NCI-H1694 (cell line): ENCODE measurements at regions not wholly inside any gene's neighbourhood (a gene's known extent, or its start where the extent isn't known, plus 50 kb on each side); places are given as distances from the start of the nearest gene placed in this dataset.

ENCODE experiments used
- DNase-seq: peaks from one replicate; lab custom pipeline; 2025; lab: John Stamatoyannopoulos, UW

- no peak for DNase-seq
Measured at GRCh38 chr16:5377280-5377898, 279.8 kb upstream of the EEF2KMT start.

DNA sequence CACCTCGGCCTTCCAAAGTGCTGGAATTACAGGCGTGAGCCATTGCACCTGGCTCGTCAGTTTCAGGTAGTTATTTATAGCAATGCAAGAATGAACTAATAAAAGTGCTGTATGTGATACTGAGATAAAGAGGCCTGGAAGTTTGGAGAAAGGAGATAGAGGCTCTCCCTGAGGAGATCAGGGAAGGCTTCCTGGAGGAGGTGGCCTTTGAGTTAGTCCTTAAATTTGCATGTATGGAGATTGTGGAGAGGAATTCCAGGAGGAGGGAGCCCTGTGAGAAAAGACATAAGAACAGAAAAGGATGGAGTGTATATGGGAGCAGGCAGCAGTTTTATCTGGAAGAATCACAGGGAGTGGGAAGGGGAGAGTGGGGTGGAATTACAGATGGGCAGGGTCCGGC, 276.6 kb upstream of the EEF2KMT start:
- no peak for DNase-seq

GRCh38 chr16:5367951-5368350, 270.4 kb upstream of the EEF2KMT start:
- no peak for DNase-seq

DNA sequence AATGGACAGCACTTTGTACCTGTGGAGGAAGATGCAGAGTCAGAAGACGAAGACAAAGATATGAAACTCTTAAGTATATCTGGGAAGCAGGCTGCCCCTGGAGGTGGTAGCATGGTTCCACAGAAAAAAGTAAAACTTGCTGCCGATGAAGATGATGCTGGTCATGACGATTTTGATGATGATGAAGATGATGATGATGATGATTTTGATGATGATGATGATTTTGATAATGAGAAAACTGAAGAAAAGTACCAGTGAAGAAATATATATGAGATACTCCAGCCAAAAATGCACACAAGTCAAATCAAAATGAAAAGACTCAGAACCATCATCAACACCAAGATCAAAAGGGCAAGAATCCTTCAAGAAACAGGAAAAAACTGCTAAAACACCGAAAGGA, 268.5 kb upstream of the EEF2KMT start:
- no peak for DNase-seq

- no peak for DNase-seq
Measured at GRCh38 chr16:5364186-5364585, 266.6 kb upstream of the EEF2KMT start.

GRCh38 chr16:5361322-5361721, 263.7 kb upstream of the EEF2KMT start:
- DNase-seq: no peak

GRCh38 chr16:5354645-5355044, 257.1 kb upstream of the EEF2KMT start:
- DNase-seq: no peak

GRCh38 chr16:5349670-5350517, 252.3 kb upstream of the EEF2KMT start:
- DNase-seq: no peak

- no peak for DNase-seq
Measured at GRCh38 chr16:5349101-5349500, 251.5 kb upstream of the EEF2KMT start.

DNA sequence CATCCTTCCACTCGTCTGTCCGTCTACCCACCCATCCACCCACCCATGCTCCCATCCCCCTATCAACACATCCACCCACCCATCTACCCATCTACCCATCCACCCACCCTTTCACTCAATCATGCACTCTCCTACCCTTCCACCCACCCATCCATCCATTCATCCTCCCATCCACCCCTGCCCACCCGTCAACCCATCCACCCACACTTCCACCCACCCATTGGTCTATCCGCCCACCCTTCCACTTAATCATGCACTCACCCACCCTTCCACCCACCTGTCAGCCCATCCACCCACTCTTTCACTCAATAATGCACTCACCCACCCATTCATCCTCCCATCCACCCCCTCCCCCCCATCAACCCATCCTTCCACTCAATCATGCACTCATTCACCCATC, 250.0 kb upstream of the EEF2KMT start:
- DNase-seq: no peak

DNA sequence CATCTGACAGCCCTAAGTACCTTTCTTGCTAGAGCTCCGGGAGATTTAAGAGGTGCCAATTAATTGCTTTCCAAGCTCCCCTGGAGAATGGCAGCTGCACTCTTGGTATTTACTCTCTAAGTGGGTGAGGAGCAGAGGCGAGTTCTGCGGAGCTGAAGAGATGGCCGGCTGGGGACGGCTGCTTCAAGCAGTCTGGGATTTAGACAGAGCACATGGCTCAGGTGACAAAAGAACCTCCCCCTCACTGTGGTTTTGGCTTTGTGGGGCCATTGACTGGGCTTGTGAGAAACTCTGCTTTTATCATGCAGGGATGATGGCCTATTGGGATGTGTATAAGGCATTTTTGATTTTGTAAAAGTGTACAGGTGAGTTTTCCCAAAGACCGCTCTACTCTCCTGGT, 239.3 kb upstream of the EEF2KMT start:
- DNase-seq: no peak

DNA sequence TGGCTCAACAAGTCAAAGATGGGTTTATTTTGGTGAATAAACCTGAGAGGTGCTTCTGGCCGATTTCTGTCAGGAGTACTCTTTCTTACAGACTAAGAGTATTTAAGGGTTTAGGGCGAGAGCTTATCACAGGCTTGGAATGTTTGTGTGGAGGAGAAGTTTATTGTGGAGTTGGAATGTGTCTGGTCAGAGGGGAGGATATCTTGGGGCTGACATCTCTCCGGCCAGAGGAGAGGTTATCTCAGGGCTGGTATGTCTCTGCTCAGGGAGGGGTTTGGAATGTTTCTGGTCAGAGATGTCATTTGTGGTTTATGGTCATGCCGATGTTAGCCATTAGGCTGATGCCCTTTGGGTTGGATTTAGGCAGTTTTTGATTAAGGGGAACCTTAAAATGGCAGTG, 236.4 kb upstream of the EEF2KMT start:
- no peak for DNase-seq

DNA sequence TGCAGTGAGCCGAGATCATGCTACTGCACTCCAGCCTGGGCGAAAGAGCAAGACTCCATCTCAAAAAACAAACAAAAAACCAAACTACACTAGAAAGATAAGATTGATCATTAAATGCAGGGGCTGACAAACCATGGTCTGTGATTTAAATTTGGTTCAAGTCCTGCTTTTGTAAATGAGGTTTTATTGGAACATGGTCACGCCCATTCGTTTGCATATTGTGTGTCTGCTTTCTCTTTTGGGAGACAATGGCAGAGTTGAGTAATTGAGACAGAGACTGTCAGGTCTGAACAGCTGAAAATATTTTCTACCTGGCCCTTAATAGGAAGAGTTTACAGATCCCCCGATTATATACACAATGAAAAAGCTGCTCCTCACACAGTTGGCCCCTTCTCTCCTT, 235.5 kb upstream of the EEF2KMT start:
- no peak for DNase-seq

GRCh38 chr16:5330058-5330457, 232.5 kb upstream of the EEF2KMT start:
- DNase-seq: no peak

- DNase-seq: no peak
Measured at GRCh38 chr16:5328546-5328945, 231.0 kb upstream of the EEF2KMT start.

GRCh38 chr16:5326395-5326794, 228.8 kb upstream of the EEF2KMT start:
- no peak for DNase-seq

- no peak for DNase-seq
Measured at GRCh38 chr16:5325932-5326331, 228.3 kb upstream of the EEF2KMT start.

DNA sequence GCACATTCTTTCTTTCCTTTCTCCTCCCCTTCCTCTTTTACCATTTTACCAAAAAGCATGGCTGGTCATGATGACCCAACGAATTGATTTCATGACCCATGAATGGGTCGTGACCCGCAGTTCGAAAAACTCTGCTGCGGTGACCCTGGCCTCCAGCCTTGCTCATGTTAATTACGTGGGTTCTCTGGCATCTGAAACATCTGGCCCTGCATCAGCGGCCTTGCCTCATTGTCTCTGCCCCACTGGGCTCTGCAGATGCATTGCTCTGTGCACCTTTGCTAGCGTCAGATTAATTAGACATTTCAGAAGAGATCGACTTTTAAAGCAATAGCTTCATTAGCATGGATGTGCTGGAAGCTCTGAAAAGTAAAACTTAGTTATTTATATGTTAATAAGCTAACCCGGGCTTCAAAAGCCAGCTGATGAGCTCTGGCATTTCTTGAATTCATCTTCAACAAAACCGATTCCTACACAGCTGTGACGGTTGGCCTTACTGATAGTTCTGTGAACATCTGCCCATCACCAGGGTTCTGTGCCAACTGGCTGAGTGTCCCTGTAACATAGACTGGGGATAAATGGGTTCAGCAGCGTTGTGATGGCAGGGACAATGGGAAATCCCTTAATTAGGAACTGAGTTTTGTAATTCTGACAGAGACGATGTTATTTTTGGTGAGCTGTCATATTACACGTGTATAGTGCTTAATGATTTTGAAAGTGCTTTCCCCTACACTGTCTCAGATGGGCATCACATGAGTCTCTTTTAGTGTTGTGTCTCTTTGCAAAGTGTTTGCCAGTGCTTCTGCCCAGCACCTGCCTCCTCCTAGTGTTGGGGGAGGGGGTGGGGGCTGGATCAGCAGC, 225.9 kb upstream of the EEF2KMT start:
- no peak for DNase-seq

DNA sequence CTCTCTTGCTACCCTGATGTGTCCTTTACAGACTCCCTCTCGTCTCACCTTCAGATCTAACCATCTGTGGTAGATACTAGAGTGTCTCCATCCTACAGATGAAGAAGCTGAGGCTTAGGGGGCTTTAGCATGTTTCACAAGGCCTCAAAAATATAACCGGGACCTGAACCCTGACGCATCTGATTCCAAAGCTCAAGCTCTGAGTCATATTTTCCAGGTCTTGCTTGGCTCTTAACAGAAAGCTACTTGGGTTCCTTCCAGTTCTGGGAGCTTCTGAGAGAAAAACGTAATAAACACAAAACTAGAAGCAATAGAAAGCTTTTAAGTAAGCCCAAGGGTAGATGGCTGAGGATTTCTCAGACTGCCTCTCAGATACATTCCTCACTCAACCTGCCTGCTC, 224.3 kb upstream of the EEF2KMT start:
- DNase-seq: no peak

- no peak for DNase-seq
Measured at GRCh38 chr16:5319799-5320198, 222.2 kb upstream of the EEF2KMT start.

- DNase-seq: no peak
Measured at GRCh38 chr16:5315914-5316313, 218.3 kb upstream of the EEF2KMT start.

- no peak for DNase-seq
Measured at GRCh38 chr16:5314377-5314776, 216.8 kb upstream of the EEF2KMT start.
